GM23338 (cell line): ENCODE measurements at regions not wholly inside any gene's neighbourhood (a gene's known extent, or its start where the extent isn't known, plus 50 kb on each side); places are given as distances from the start of the nearest gene placed in this dataset.

Source experiments
- ATAC-seq: fragments of 200-7000 bp; cut with Tn5 transposase; 3 replicates; pipeline ENCODE4 v1.9.1; 2020
- DNase-seq: peaks from one replicate; pipeline ENCODE4 v3.0.0-alpha.2; 2015; ENCODE audit warnings: low spot score
- H2AFZ ChIP-seq: fragments of 200-600 bp; sonication (generic); 2 replicates; pipeline ENCODE4 v1.8.0; 2016; ENCODE audit warnings: antibody characterized with exemption, mild to moderate bottlenecking, moderate library complexity
- H3F3A ChIP-seq: fragments of 200-600 bp; sonication (generic); replicated peaks from 2 replicates; pipeline ENCODE4 v1.8.0; 2017; ENCODE audit warnings: antibody characterized with exemption, mixed run types, low read depth
- H3K27ac ChIP-seq: fragments of 200-600 bp; sonication (generic); 2 replicates; pipeline ENCODE4 v1.6.1; 2016; ENCODE audit warnings: low read depth
- H3K27me3 ChIP-seq: fragments of 200-600 bp; sonication (generic); 2 replicates; pipeline ENCODE4 v1.8.0; 2016; ENCODE audit warnings: mild to moderate bottlenecking, mixed run types, moderate library complexity; ENCODE audit not compliant: insufficient read depth
- H3K36me3 ChIP-seq: fragments of 200-600 bp; sonication (generic); 2 replicates; pipeline ENCODE4 v1.8.0; 2016; ENCODE audit warnings: mild to moderate bottlenecking; ENCODE audit not compliant: insufficient read depth
- H3K4me1 ChIP-seq: fragments of 200-600 bp; sonication (generic); 2 replicates; pipeline ENCODE4 v1.8.0; 2016; ENCODE audit warnings: mild to moderate bottlenecking, moderate library complexity; ENCODE audit not compliant: insufficient read depth
- H3K4me2 ChIP-seq: fragments of 200-600 bp; sonication (generic); 2 replicates; pipeline ENCODE4 v1.7.1; 2017; ENCODE audit warnings: mixed run types
- H3K4me3 ChIP-seq: fragments of 200-600 bp; sonication (generic); 2 replicates; pipeline ENCODE4 v1.6.1; 2016; ENCODE audit warnings: mixed run types
- H3K79me2 ChIP-seq: fragments of 200-600 bp; sonication (generic); replicated peaks from 2 replicates; pipeline ENCODE4 v1.8.0; 2017; ENCODE audit warnings: mild to moderate bottlenecking; ENCODE audit not compliant: insufficient read depth
- H3K9me2 ChIP-seq: fragments of 200-600 bp; sonication (generic); 2 replicates; pipeline ENCODE4 v1.8.0; 2017; ENCODE audit not compliant: insufficient read depth
- H4K20me1 ChIP-seq: fragments of 200-600 bp; sonication (generic); replicated peaks from 2 replicates; pipeline ENCODE4 v1.8.0; 2017; ENCODE audit warnings: mild to moderate bottlenecking; ENCODE audit not compliant: insufficient read depth
- H3K27ac Mint-ChIP-seq: 2 replicates; pipeline ENCODE4 v1.8.0; 2020; ENCODE audit warnings: inconsistent platforms, mild to moderate bottlenecking, moderate library complexity, mixed read lengths
- H3K27me3 Mint-ChIP-seq: 3 replicates; pipeline ENCODE4 v1.8.0; 2022; ENCODE audit warnings: low read depth, mild to moderate bottlenecking, moderate library complexity, mixed read lengths, inconsistent platforms; ENCODE audit not compliant: insufficient read depth, poor library complexity
- H3K36me3 Mint-ChIP-seq: 3 replicates; pipeline ENCODE4 v1.8.0; 2021; ENCODE audit warnings: low read depth, mild to moderate bottlenecking, inconsistent platforms, moderate library complexity, mixed read lengths
- H3K4me1 Mint-ChIP-seq: 3 replicates; pipeline ENCODE4 v1.8.0; 2020; ENCODE audit warnings: mild to moderate bottlenecking, inconsistent platforms, mixed read lengths
- H3K4me3 Mint-ChIP-seq: 3 replicates; pipeline ENCODE4 v1.8.0; 2021; ENCODE audit warnings: moderate library complexity, mild to moderate bottlenecking, inconsistent platforms, mixed read lengths
- H3K9me3 Mint-ChIP-seq: 3 replicates; pipeline ENCODE4 v1.8.0; 2020; ENCODE audit warnings: moderate library complexity, mild to moderate bottlenecking, inconsistent platforms, mixed read lengths
- CREB1 ChIP-seq: fragments of 250-450 bp; sonication (Bioruptor Pico); IDR thresholded peaks from 2 replicates; pipeline ENCODE4 v1.5.0; 2020; ENCODE audit warnings: low read depth, mild to moderate bottlenecking, moderate library complexity
- ETS1 ChIP-seq: IDR thresholded peaks from 2 replicates; pipeline ENCODE4 v1.6.1; 2016; ENCODE audit warnings: antibody characterized with exemption
- EZH2 ChIP-seq: fragments of 200-600 bp; sonication (generic); IDR thresholded peaks from one replicate; pipeline ENCODE4 v1.8.0; 2017; ENCODE audit warnings: antibody characterized with exemption, mild to moderate bottlenecking, low read depth; ENCODE audit not compliant: unreplicated experiment
- EZH2phosphoT487 ChIP-seq: fragments of 200-600 bp; sonication (generic); IDR thresholded peaks from one replicate; pipeline ENCODE4 v1.8.1; 2018; ENCODE audit warnings: antibody characterized with exemption; ENCODE audit not compliant: unreplicated experiment
- JUNB ChIP-seq: IDR thresholded peaks from one replicate; pipeline ENCODE4 v1.6.1; 2016; ENCODE audit warnings: antibody characterized with exemption; ENCODE audit not compliant: unreplicated experiment
- NANOG ChIP-seq: IDR thresholded peaks from 2 replicates; pipeline ENCODE4 v1.6.1; 2016; ENCODE audit warnings: antibody characterized with exemption, borderline replicate concordance
- POLR2AphosphoS5 ChIP-seq: IDR thresholded peaks from 2 replicates; pipeline ENCODE4 v1.6.1; 2016; ENCODE audit warnings: antibody characterized with exemption, low read depth
- REST ChIP-seq: IDR thresholded peaks from one replicate; pipeline ENCODE4 v1.6.1; 2018; ENCODE audit warnings: antibody characterized with exemption; ENCODE audit not compliant: unreplicated experiment
- STAT1 ChIP-seq: IDR thresholded peaks from one replicate; pipeline ENCODE4 v1.6.1; 2016; ENCODE audit warnings: antibody characterized with exemption; ENCODE audit not compliant: unreplicated experiment
- ZNF114 ChIP-seq: fragments of 250-450 bp; sonication (Bioruptor Pico); IDR thresholded peaks from 2 replicates; pipeline ENCODE4 v1.5.0; 2020; ENCODE audit warnings: mild to moderate bottlenecking, moderate library complexity
- ZNF331 ChIP-seq: fragments of 250-450 bp; sonication (Bioruptor Pico); IDR thresholded peaks from 2 replicates; pipeline ENCODE4 v1.5.0; 2020; ENCODE audit warnings: low read depth, mild to moderate bottlenecking, moderate library complexity
- TF ChIP-seq, protein P1 (sequence below): fragments of 250-450 bp; sonication (Bioruptor Pico); IDR thresholded peaks from 2 replicates; pipeline ENCODE4 v1.5.0; 2020; ENCODE audit warnings: mild to moderate bottlenecking, moderate library complexity
- TF ChIP-seq, protein P2 (sequence below), 2 experiments: fragments of 200-600 bp in 1 of 2; sonication (generic) in 1 of 2; conservative IDR thresholded peaks; 2 replicates each; pipeline versions ENCODE4 v1.5.1 to v1.6.1; 2016 to 2017; ENCODE audit warnings: antibody characterized with exemption in 2 of 2, low read depth in 2 of 2, mild to moderate bottlenecking in 2 of 2, moderate library complexity in 1 of 2

DNA sequence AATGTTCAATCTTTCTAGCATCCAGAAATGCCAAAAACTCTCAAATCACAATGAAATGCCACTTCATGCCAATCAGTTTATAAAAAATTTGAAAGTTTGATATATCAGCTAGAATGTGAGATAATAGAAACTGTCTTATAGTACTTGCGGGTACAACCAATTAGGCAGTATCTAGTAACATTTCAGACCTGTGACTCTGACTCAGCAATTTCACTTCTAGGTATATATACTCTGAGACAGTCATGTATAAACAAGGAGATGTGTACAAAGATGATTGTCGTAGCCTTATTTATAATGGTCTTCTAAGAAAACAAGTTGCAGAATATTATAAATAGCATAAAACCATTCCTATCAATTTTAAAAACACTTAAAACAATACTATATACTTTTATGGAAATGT lies 252.3 kb upstream of the PODXL start:
- no peaks in the 10 kb centered on the region for H3K27me3 Mint-ChIP-seq
- peaks cover 12% of the 10 kb centered on the region; the same call in 1 of the 2 replicates for H3K9me2 ChIP-seq
- H3K4me1 ChIP-seq = no peaks in the 10 kb centered on the region
- H3K36me3 Mint-ChIP-seq = no peaks in the 10 kb centered on the region
- no peaks in the 10 kb centered on the region for H4K20me1 ChIP-seq
- H3K4me2 ChIP-seq = no peak overlapping the region
- TF ChIP-seq REST (no peak), EZH2 (no peak), ZNF114 (CRISPR knock-in tag) (no peak), POLR2AphosphoS5 (no peak), ZNF331 (CRISPR knock-in tag) (no peak), JUNB (no peak), NANOG (no peak), ETS1 (no peak), STAT1 (no peak), CREB1 (CRISPR knock-in tag) (no peak), EZH2phosphoT487 (no peak)
- TF ChIP-seq, protein P1, sequence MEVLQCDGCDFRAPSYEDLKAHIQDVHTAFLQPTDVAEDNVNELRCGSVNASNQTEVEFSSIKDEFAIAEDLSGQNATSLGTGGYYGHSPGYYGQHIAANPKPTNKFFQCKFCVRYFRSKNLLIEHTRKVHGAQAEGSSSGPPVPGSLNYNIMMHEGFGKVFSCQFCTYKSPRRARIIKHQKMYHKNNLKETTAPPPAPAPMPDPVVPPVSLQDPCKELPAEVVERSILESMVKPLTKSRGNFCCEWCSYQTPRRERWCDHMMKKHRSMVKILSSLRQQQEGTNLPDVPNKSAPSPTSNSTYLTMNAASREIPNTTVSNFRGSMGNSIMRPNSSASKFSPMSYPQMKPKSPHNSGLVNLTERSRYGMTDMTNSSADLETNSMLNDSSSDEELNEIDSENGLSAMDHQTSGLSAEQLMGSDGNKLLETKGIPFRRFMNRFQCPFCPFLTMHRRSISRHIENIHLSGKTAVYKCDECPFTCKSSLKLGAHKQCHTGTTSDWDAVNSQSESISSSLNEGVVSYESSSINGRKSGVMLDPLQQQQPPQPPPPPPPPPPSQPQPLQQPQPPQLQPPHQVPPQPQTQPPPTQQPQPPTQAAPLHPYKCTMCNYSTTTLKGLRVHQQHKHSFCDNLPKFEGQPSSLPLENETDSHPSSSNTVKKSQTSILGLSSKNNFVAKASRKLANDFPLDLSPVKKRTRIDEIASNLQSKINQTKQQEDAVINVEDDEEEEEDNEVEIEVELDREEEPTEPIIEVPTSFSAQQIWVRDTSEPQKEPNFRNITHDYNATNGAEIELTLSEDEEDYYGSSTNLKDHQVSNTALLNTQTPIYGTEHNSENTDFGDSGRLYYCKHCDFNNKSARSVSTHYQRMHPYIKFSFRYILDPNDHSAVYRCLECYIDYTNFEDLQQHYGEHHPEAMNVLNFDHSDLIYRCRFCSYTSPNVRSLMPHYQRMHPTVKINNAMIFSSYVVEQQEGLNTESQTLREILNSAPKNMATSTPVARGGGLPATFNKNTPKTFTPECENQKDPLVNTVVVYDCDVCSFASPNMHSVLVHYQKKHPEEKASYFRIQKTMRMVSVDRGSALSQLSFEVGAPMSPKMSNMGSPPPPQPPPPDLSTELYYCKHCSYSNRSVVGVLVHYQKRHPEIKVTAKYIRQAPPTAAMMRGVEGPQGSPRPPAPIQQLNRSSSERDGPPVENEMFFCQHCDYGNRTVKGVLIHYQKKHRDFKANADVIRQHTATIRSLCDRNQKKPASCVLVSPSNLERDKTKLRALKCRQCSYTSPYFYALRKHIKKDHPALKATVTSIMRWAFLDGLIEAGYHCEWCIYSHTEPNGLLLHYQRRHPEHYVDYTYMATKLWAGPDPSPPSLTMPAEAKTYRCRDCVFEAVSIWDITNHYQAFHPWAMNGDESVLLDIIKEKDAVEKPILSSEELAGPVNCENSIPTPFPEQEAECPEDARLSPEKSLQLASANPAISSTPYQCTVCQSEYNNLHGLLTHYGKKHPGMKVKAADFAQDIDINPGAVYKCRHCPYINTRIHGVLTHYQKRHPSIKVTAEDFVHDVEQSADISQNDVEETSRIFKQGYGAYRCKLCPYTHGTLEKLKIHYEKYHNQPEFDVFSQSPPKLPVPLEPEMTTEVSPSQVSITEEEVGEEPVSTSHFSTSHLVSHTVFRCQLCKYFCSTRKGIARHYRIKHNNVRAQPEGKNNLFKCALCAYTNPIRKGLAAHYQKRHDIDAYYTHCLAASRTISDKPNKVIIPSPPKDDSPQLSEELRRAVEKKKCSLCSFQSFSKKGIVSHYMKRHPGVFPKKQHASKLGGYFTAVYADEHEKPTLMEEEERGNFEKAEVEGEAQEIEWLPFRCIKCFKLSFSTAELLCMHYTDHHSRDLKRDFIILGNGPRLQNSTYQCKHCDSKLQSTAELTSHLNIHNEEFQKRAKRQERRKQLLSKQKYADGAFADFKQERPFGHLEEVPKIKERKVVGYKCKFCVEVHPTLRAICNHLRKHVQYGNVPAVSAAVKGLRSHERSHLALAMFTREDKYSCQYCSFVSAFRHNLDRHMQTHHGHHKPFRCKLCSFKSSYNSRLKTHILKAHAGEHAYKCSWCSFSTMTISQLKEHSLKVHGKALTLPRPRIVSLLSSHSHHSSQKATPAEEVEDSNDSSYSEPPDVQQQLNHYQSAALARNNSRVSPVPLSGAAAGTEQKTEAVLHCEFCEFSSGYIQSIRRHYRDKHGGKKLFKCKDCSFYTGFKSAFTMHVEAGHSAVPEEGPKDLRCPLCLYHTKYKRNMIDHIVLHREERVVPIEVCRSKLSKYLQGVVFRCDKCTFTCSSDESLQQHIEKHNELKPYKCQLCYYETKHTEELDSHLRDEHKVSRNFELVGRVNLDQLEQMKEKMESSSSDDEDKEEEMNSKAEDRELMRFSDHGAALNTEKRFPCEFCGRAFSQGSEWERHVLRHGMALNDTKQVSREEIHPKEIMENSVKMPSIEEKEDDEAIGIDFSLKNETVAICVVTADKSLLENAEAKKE (CRISPR knock-in tag) = no peak
- TF ChIP-seq, protein P2, sequence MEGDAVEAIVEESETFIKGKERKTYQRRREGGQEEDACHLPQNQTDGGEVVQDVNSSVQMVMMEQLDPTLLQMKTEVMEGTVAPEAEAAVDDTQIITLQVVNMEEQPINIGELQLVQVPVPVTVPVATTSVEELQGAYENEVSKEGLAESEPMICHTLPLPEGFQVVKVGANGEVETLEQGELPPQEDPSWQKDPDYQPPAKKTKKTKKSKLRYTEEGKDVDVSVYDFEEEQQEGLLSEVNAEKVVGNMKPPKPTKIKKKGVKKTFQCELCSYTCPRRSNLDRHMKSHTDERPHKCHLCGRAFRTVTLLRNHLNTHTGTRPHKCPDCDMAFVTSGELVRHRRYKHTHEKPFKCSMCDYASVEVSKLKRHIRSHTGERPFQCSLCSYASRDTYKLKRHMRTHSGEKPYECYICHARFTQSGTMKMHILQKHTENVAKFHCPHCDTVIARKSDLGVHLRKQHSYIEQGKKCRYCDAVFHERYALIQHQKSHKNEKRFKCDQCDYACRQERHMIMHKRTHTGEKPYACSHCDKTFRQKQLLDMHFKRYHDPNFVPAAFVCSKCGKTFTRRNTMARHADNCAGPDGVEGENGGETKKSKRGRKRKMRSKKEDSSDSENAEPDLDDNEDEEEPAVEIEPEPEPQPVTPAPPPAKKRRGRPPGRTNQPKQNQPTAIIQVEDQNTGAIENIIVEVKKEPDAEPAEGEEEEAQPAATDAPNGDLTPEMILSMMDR (conservative IDR thresholded peaks at IDR 0.05; ENCODE audit: low read depth in 2 of 2) = no peak
- H3K4me3 ChIP-seq = no peak overlapping the region
- no peak overlapping the region for H3K27ac ChIP-seq
- H3K4me1 Mint-ChIP-seq = no peaks in the 10 kb centered on the region
- H3K79me2 ChIP-seq = no peaks in the 10 kb centered on the region
- H3K36me3 ChIP-seq = no peaks in the 10 kb centered on the region
- no peak overlapping the region for H3K27ac Mint-ChIP-seq
- ATAC-seq = no peak
- no peak for DNase-seq
- H3K4me3 Mint-ChIP-seq = no peak overlapping the region
- no peaks in the 10 kb centered on the region for H3K27me3 ChIP-seq
- no peaks in the 10 kb centered on the region for H3F3A ChIP-seq
- no peak overlapping the region for H2AFZ ChIP-seq
- no peaks in the 10 kb centered on the region for H3K9me3 Mint-ChIP-seq
